ENCODE measurements at regions not wholly inside any gene's neighbourhood (a gene's known extent, or its start where the extent isn't known, plus 50 kb on each side); places are given as distances from the start of the nearest gene placed in this dataset.

DNA sequence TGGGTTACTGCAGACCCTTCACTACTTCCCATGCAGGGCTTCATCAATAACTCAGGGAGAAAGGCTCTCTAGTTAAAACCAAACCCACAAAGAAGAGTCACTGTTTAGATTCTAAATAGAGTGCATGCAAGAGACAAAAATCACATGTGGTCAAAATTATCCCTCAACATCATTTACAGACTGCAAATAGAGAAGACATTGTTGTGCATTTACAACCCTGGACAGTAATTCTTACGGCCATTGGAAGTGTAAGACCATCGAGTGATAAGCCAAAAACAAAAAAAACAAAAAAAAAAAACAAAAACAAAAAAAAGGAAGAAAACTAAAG, 93.4 kb downstream of the RASSF10 start:
- intact Hi-C loops (cut with DNase I; ENCODE audit: low total_unique reads) = no loop called here
- H3K4me3 ChIP-seq = no peak overlapping the region
- H3K9me3 ChIP-seq = no peaks in the 10 kb centered on the region
- no peaks in the 10 kb centered on the region for H3K36me3 ChIP-seq
- no peak overlapping the region for H3K27ac ChIP-seq
- no peaks in the 10 kb centered on the region for H3K27me3 ChIP-seq
- peaks cover 15 to 21% (median 17%) of the 10 kb centered on the region in 4 donors for H3K4me1 ChIP-seq
- 78 to 85% (median 81%) methylated on average over 2 of the region's 2 CpGs for WGBS, 5 donors
- TF ChIP-seq, protein P1, sequence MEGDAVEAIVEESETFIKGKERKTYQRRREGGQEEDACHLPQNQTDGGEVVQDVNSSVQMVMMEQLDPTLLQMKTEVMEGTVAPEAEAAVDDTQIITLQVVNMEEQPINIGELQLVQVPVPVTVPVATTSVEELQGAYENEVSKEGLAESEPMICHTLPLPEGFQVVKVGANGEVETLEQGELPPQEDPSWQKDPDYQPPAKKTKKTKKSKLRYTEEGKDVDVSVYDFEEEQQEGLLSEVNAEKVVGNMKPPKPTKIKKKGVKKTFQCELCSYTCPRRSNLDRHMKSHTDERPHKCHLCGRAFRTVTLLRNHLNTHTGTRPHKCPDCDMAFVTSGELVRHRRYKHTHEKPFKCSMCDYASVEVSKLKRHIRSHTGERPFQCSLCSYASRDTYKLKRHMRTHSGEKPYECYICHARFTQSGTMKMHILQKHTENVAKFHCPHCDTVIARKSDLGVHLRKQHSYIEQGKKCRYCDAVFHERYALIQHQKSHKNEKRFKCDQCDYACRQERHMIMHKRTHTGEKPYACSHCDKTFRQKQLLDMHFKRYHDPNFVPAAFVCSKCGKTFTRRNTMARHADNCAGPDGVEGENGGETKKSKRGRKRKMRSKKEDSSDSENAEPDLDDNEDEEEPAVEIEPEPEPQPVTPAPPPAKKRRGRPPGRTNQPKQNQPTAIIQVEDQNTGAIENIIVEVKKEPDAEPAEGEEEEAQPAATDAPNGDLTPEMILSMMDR (IDR thresholded peaks at IDR 0.05) = no peak
- TF ChIP-seq POLR2AphosphoS5 (IDR thresholded peaks at IDR 0.05) = no peak
- no peak for TF ChIP-seq EP300 (IDR thresholded peaks at IDR 0.05)
- no peak for TF ChIP-seq POLR2A (IDR thresholded peaks at IDR 0.05)
- DNase-seq = no peak

DNA sequence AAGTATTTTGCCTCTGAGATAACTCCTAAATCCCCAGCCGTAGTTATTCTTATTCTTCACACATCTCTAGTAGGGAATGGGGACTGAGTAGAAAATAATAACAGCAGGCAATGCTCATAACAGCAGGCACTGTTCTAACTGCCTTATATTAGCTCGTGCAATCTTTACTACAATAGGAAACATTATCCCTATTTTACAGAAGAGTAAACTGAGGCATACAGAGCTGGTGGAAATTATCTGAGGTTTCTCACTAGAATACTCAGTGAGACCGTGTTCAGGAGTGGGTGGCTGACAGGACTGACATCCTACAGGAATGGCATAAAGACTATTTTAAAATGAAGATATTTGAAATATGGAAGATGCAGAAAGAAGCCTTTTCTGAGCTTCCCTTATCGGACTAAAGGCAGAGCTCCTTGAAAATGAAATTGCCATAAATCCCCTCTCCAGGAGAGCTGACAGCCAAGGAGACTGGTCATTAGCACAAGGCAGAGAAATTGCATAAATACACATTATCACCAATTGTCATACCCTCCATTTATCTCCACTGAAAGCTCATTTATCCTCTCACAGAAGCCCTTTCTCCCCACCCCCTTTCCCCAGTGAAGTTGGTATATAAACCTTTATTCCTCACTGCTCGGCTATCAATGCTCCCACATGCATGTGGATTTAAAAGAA, 93.9 kb downstream of the RASSF10 start:
- 77 to 88% (median 86%) methylated on average over 5 of the region's 5 CpGs for WGBS, 5 donors
- intact Hi-C loops (cut with DNase I; ENCODE audit: low total_unique reads) = no loop called here

GRCh38 chr11:13103962-13104554, 94.9 kb downstream of the RASSF10 start:
- WGBS, 5 donors = 44 to 75% (median 56%) methylated on average over 2 of the region's 2 CpGs
- no peak for TF ChIP-seq POLR2AphosphoS5 (IDR thresholded peaks at IDR 0.05)
- TF ChIP-seq POLR2A (IDR thresholded peaks at IDR 0.05) = no peak
- TF ChIP-seq EP300 (IDR thresholded peaks at IDR 0.05) = no peak
- TF ChIP-seq, protein P1 (IDR thresholded peaks at IDR 0.05) = no peak

More for the DNA sequence above, 93.9 kb downstream of the RASSF10 start:
- no peak for TF ChIP-seq POLR2AphosphoS5 (IDR thresholded peaks at IDR 0.05)
- TF ChIP-seq EP300 (IDR thresholded peaks at IDR 0.05) = no peak
- no peak for TF ChIP-seq POLR2A (IDR thresholded peaks at IDR 0.05)
- TF ChIP-seq, protein P1 (IDR thresholded peaks at IDR 0.05) = no peak
- H3K36me3 ChIP-seq = no peaks in the 10 kb centered on the region
- no peak overlapping the region for H3K27ac ChIP-seq
- no peak for DNase-seq
- no peak overlapping the region for H3K4me3 ChIP-seq
- H3K4me1 ChIP-seq = peaks cover 15 to 21% (median 17%) of the 10 kb centered on the region in 4 donors
- no peaks in the 10 kb centered on the region for H3K9me3 ChIP-seq
- H3K27me3 ChIP-seq = no peaks in the 10 kb centered on the region

GRCh38 chr11:13104619-13105236, 95.6 kb downstream of the RASSF10 start:
- Histone ChIP-seq H3K27ac (peak overlapping the region in 2 of 5 donors; percentile 41 to 45), H3K4me1 (peaks cover 15 to 21% (median 17%) of the 10 kb centered on the region in 4 donors), H3K9me3 (no peaks in the 10 kb centered on the region), H3K4me3 (no peak overlapping the region), H3K36me3 (no peaks in the 10 kb centered on the region), H3K27me3 (no peaks in the 10 kb centered on the region)
- TF ChIP-seq, protein P1 (IDR thresholded peaks at IDR 0.05) = no peak
- no peak for TF ChIP-seq POLR2AphosphoS5 (IDR thresholded peaks at IDR 0.05)
- no peak for TF ChIP-seq EP300 (IDR thresholded peaks at IDR 0.05)
- no peak for TF ChIP-seq POLR2A (IDR thresholded peaks at IDR 0.05)
- WGBS, 5 donors = 24 to 48% (median 39%) methylated on average over 5 of the region's 5 CpGs
- intact Hi-C loops (cut with DNase I; ENCODE audit: low total_unique reads) = no loop called here
- peak in 1 of 2 donors; percentile 37 for DNase-seq

More at GRCh38 chr11:13103962-13104554, 94.9 kb downstream of the RASSF10 start:
- no peak for DNase-seq
- Histone ChIP-seq H3K36me3 (no peaks in the 10 kb centered on the region), H3K9me3 (no peaks in the 10 kb centered on the region), H3K27ac (peak overlapping the region in 2 of 5 donors; percentile 41 to 45), H3K27me3 (no peaks in the 10 kb centered on the region), H3K4me1 (peaks cover 15 to 21% (median 17%) of the 10 kb centered on the region in 4 donors), H3K4me3 (no peak overlapping the region)
- intact Hi-C loops (cut with DNase I; ENCODE audit: low total_unique reads) = no loop called here

Measured in stomach (tissue), 8 donors.